ENCODE measurements at regions not wholly inside any gene's neighbourhood (a gene's known extent, or its start where the extent isn't known, plus 50 kb on each side); places are given as distances from the start of the nearest gene placed in this dataset.

- DNase-seq (ENCODE audit: low read depth): no peak
- TF ChIP-seq CTCF (IDR thresholded peaks at IDR 0.05; ENCODE audit: insufficient read depth, low read depth, low read length): no peak
- no peak overlapping the region for H3K4me3 ChIP-seq (ENCODE audit: low read depth, low read length)
Measured at GRCh38 chr18:10086458-10087210, 172.8 kb downstream of the VAPA start.

- no peak overlapping the region for H3K4me3 ChIP-seq (ENCODE audit: low read depth, low read length)
- no peak for TF ChIP-seq CTCF (IDR thresholded peaks at IDR 0.05; ENCODE audit: insufficient read depth, low read depth, low read length)
- DNase-seq (ENCODE audit: low read depth): no peak
Measured at GRCh38 chr18:10088734-10089133, 174.9 kb downstream of the VAPA start.

GRCh38 chr18:10089881-10090280 is 176.1 kb downstream of the VAPA start:
- DNase-seq (ENCODE audit: low read depth): no peak
- TF ChIP-seq CTCF (IDR thresholded peaks at IDR 0.05; ENCODE audit: insufficient read depth, low read depth, low read length): no peak
- H3K4me3 ChIP-seq (ENCODE audit: low read depth, low read length): no peak overlapping the region

- TF ChIP-seq CTCF (IDR thresholded peaks at IDR 0.05; ENCODE audit: insufficient read depth, low read depth, low read length): no peak
- DNase-seq (ENCODE audit: low read depth): no peak
- H3K4me3 ChIP-seq (ENCODE audit: low read depth, low read length): no peak overlapping the region
Measured at GRCh38 chr18:10090668-10091067, 176.9 kb downstream of the VAPA start.

GRCh38 chr18:10093445-10093844 is 179.6 kb downstream of the VAPA start:
- no peak for TF ChIP-seq CTCF (IDR thresholded peaks at IDR 0.05; ENCODE audit: insufficient read depth, low read depth, low read length)
- DNase-seq (ENCODE audit: low read depth): no peak
- H3K4me3 ChIP-seq (ENCODE audit: low read depth, low read length): no peak overlapping the region

GRCh38 chr18:10094154-10094553 is 180.3 kb downstream of the VAPA start:
- no peak overlapping the region for H3K4me3 ChIP-seq (ENCODE audit: low read depth, low read length)
- peak; percentile 44 for DNase-seq (ENCODE audit: low read depth)
- no peak for TF ChIP-seq CTCF (IDR thresholded peaks at IDR 0.05; ENCODE audit: insufficient read depth, low read depth, low read length)

- no peak overlapping the region for H3K4me3 ChIP-seq (ENCODE audit: low read depth, low read length)
- TF ChIP-seq CTCF (IDR thresholded peaks at IDR 0.05; ENCODE audit: insufficient read depth, low read depth, low read length): no peak
- no peak for DNase-seq (ENCODE audit: low read depth)
Measured at GRCh38 chr18:10094655-10095054, 180.8 kb downstream of the VAPA start.
